NCI-H2227 treated with DMSO at 0.1 percent for 48 hours (cell line): ENCODE measurements at regions not wholly inside any gene's neighbourhood (a gene's known extent, or its start where the extent isn't known, plus 50 kb on each side); places are given as distances from the start of the nearest gene placed in this dataset.

Experiments used
- DNase-seq: peaks from one replicate; lab custom pipeline; 2025; lab: John Stamatoyannopoulos, UW

DNA sequence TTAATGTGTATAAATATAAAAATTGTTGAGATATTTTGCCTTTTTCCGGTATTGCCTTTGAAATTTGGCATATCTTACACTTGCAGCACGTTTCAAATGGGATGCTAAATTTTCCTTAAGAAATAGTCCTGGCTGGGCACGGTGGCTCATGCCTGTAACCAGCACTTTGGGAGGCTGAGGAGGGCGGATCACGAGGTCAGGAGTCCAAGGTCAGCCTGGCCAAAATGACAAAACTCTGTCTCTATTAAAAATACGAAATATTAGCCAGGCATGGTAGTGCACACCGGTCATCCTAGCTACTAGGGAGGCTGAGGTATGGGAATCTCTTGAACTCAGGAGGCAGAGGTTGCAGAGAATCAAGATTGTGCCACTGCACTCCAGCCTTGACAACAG is 220.2 kb downstream of the PTEN start:
- no peak for DNase-seq

DNA sequence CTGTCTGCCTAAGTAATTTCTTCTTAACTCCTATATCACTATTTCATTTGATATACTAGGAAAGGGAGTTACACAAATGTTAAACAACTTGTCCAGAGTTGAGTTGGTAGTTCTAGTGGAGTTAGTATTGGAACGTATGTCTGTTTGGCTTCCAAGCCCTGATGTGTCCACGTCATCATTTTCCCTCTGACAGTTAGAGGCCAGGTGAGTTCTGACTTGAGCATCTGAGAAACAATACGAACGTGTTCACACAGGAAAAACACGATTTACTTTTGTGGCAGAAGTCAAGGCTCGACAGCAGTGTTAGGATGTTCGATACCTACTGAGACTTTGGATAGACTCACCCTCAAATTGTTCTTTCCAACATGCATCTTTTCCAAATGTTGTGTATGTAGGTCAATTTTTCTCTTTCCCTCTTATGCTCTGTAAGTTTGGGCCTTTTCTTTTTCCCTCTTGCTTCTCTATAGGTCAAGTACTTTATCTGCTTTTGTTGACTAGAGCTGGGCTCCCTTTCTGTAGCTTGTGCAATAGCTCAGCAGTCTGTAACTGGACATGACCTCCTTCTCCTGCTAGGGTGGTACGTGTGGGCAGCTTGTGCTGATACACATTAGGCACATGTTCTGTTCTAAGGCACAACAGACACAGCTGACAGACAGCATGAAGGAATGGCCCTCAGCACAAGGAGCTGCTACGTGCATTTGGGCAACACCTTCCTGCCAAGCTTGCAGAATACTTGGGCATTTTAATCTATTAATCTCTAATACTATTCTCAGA is 222.9 kb downstream of the PTEN start:
- no peak for DNase-seq

GRCh38 chr10:88088441-88089340 is 225.3 kb downstream of the PTEN start:
- no peak for DNase-seq

- no peak for DNase-seq
Measured at GRCh38 chr10:88089498-88089897, 226.1 kb downstream of the PTEN start.

DNA sequence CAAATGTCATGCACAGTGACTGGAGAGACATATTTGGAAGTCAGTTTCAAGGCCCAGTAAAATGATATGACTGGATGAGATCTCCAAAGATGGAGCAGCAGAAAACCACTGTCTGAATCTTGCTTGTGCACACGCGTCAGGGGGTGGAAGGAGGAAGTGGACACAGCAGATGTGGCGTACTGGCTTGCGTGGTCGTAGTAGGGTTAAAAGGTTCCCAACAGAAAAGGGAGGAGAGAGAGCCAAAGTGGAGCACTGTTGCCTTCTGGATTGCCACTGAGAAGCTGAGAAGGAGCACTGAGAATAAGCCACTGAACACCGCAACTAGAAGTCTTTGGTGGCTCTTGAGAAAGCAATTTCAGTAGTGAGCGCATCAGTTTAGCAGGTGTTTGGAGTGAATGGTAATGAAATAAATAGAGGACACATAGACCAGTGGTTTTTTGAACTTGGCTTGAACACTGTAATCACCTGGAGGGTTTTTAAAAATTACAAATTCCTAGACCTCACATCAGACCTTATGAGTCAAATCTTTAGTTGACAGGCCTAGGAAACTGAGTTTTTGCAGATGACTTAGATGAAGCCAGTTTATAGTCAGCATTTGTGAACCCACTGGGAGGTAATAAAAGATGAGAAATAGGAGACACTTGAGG is 227.3 kb downstream of the PTEN start:
- no peak for DNase-seq

GRCh38 chr10:88091490-88092061 is 228.2 kb downstream of the PTEN start:
- no peak for DNase-seq

- DNase-seq = no peak
Measured at GRCh38 chr10:88092265-88092664, 228.8 kb downstream of the PTEN start.

- DNase-seq = no peak
Measured at GRCh38 chr10:88092973-88093372, 229.5 kb downstream of the PTEN start.

- no peak for DNase-seq
Measured at GRCh38 chr10:88094795-88095194, 231.4 kb downstream of the PTEN start.

DNA sequence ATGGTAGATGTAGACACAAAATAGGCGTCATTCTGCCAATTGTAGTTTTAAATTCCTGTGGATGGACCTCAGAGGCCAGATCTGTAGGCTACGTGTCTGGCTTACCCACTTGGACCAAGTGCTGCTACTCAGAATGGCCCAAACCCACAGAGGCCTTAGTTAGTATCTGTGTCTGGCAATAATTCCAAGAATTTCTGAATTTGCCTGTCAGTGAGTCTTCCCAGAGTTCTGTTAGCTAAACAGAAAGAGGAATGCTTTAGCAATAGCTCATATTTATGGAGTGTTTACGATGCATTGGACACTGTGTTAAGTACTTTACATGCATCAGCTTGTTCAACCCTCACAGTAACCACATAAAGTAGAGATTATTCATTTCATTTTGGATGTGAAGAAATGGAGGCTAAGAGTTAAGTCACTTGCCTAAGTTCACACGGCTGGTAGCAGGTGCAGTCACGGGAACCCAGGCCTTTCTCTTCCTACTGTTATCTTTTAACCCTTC is 231.8 kb downstream of the PTEN start:
- no peak for DNase-seq

DNA sequence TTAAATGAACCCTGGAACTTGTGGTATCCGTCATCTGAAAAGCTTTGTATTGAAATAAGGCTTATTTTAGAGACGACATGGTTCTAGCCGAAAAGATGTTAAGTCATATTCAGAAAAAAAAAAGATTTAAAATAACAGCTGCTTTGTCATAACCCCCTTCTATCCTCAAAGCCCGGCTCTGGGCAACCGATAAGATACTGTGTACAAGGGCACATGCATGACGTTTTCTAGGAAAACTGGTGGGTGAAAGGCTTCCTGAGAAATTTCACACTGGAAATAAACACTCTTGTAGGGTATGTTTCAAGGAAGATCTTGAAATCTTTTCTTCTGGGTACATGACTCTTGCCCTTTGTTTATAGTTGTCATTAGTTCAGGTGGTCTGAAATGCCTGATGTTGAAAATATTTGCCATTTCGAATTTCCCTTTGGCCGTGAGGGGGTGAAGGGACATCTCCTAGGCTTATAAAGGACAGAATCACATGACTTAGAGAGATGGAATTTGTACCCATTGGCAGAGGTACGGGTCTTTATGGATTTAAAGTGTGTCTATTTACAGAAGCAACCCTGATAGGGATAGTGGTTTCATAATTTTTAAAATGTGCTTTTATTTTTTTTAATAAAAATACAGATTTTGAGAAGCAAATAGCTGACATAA is 232.5 kb downstream of the PTEN start:
- DNase-seq = no peak

GRCh38 chr10:88097092-88097516 is 233.7 kb downstream of the PTEN start:
- DNase-seq = no peak

GRCh38 chr10:88097536-88097935 is 234.1 kb downstream of the PTEN start:
- no peak for DNase-seq

GRCh38 chr10:88100281-88100680 is 236.9 kb downstream of the PTEN start:
- DNase-seq = no peak

GRCh38 chr10:88101666-88102065 is 238.2 kb downstream of the PTEN start:
- DNase-seq = no peak

- DNase-seq = no peak
Measured at GRCh38 chr10:88103576-88103975, 240.2 kb downstream of the PTEN start.

- DNase-seq = no peak
Measured at GRCh38 chr10:88104223-88104622, 240.8 kb downstream of the PTEN start.

GRCh38 chr10:88106366-88106765 is 242.9 kb downstream of the PTEN start:
- no peak for DNase-seq

- DNase-seq = no peak
Measured at GRCh38 chr10:88107296-88108097, 244.1 kb downstream of the PTEN start.

DNA sequence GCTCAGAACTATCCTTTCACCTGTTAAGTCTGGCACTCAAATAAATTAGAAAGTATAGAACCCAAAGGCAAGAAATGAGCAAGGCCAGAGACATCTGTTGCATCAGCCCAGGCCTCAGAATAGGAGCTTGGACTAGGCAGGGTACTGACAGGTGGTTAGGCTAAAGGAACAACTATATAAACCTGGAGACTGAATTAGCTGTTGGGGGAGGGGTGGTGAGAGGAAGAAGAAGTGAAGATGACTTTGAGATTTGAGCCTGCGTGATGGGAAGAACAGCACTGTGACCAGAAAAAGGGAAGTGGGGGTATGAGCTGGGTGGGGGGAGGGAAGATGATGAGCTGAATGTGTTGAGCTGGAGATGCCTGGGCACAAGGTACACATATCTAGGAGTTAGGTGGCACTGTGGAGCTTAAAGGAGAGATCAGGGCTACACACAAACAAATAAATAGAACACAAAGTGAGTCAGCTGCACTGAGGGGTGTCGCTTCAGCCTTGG is 244.7 kb downstream of the PTEN start:
- DNase-seq = no peak

DNA sequence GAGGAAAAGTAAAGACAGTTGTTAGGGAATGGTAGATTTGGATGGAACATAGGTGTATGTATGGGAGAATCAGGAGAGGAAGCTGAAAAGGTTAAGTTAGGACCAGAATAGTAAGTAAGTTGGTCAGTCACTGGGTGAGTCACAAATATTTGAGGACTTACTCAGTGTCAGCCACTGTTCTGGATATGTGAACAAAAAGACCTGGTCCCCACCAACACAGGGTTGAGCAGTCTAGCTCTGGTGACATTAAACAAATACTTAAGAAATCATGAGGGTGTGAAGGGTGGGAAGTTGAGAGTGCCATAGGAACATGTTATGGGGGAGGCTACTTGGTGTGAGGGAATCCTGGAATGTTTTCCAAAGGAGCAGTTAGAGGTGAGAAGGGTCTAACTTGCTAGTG is 246.9 kb downstream of the PTEN start:
- DNase-seq = no peak
